Heart left ventricle (tissue), 16 donors: ENCODE measurements at regions not wholly inside any gene's neighbourhood (a gene's known extent, or its start where the extent isn't known, plus 50 kb on each side); places are given as distances from the start of the nearest gene placed in this dataset.
A peak's percentile ranks its signal among the peaks of the same experiment; 100 is the strongest.
"Not testable (repeated sequence)": the region's sequence is repeated elsewhere in the genome, so short reads cannot be mapped to it uniquely, and the experiment has no call there.

Source experiments
- ATAC-seq, 4 donors: fragments of 200-7000 bp; cut with Tn5 transposase; one replicate each; pipeline ENCODE4 v1.9.1; 2020 to 2022; ENCODE audit warnings: moderate library complexity in 4 of 4, mild to moderate bottlenecking in 3 of 4, moderate number of reproducible peaks in 1 of 4
- DNase-seq, 5 donors: peaks; one replicate each; pipeline ENCODE4 v3.0.0-alpha.2; 2020
- H3K27ac ChIP-seq, 12 donors: fragments of 200-600 bp; sonication (generic) in 4 of 12; one replicate each; pipeline versions ENCODE4 v1.5.0 to v1.8.0; 2016 to 2022; ENCODE audit warnings: mild to moderate bottlenecking in 2 of 12
- H3K27me3 ChIP-seq, 9 donors: fragments of 200-600 bp; sonication (generic) in 2 of 9; one replicate each; pipeline versions ENCODE4 v1.5.1 to v1.8.0; 2016 to 2022; ENCODE audit warnings: mild to moderate bottlenecking in 3 of 9
- H3K36me3 ChIP-seq, 9 donors: fragments of 200-600 bp; sonication (generic) in 2 of 9; one replicate each; pipeline versions ENCODE4 v1.5.0 to v1.8.0; 2018 to 2022; ENCODE audit warnings: mild to moderate bottlenecking in 2 of 9
- H3K4me1 ChIP-seq, 12 donors: fragments of 200-600 bp; sonication (generic) in 4 of 12; one replicate each; pipeline versions ENCODE4 v1.5.0 to v1.8.0; 2016 to 2022; ENCODE audit warnings: mild to moderate bottlenecking in 3 of 12
- H3K4me3 ChIP-seq, 12 donors: fragments of 200-600 bp; sonication (generic) in 4 of 12; one replicate each; pipeline versions ENCODE4 v1.5.0 to v1.8.0; 2017 to 2022; ENCODE audit warnings: mild to moderate bottlenecking in 9 of 12, moderate library complexity in 4 of 12
- H3K9me3 ChIP-seq, 12 donors: fragments of 200-600 bp; sonication (generic) in 4 of 12; one replicate each; pipeline versions ENCODE4 v1.5.0 to v1.8.0; 2016 to 2022; ENCODE audit warnings: mild to moderate bottlenecking in 1 of 12
- CTCF ChIP-seq, 12 donors: fragments of 200-600 bp; sonication (generic) in 4 of 12; IDR thresholded peaks; one replicate each; pipeline versions ENCODE4 v1.5.0 to v1.8.0; 2018 to 2022; ENCODE audit warnings: antibody characterized with exemption in 12 of 12, mild to moderate bottlenecking in 5 of 12
- POLR2A ChIP-seq, 2 donors: fragments of 450-650 bp; IDR thresholded peaks; one replicate each; pipeline ENCODE4 v1.6.1; 2017; ENCODE audit warnings: antibody characterized with exemption in 2 of 2, mild to moderate bottlenecking in 2 of 2, moderate library complexity in 2 of 2
- WGBS, 4 donors: extraction: QIAGEN DNeasy Blood & Tissue Kit in 2 of 4; methylation state at CpG; one replicate each; pipeline versions ENCODE4 v1.1.5 to v1.1.7; 2013 to 2018; 5-methylcytosine and 5-hydroxymethylcytosine counted together
- intact Hi-C, 10 donors: fragments of 100-400 bp; cut with DNase I; formaldehyde crosslinking; loops; one replicate each; pipeline versions ENCODE4 v1.11.1 to v1.14.2; 2022
- donor health status: ischemic (EF 13 %, LVEDD 7.1; RV severe dilation, severe dysfunction).
- donor health status: healthy with polysubstance abuse.
- donor health status: DM: no; HTN: yes; CAD: no.
- donor health status: DM: no; HTN: no; CAD: no.
- donor health status: ischemic (EF 25% LVEDD 6.9; RV normal size, moderate dysfunction).
- donor health status: ischemic (EF 25% LVEDD 5.7; RV mildly dilated, moderate dysfunction).
- donor health status: healthy.
- donor health status: DM: yes; HTN: yes; CAD: no.
- donor health status: ischemic (EF 35%, LVEDD 5.7; RV mildly dilated, moderate dysfunction).
- donor health status: nonischemic (EF 11% LVEDD 7.7; RV severe dilation, severe dysfunction).
- donor health status: DM: yes; HTN: yes; CAD: no.
- donor health status: PGD.
- donor health status: ischemic (EF 29% LVEDD 5.4; RV normal size, mild dysfunction).
- donor health status: nonischemic (EF 23%, LVEDD 6.1; RV moderate dilation, normal function).

- H3K36me3 ChIP-seq = no peaks in the 10 kb centered on the region
- H3K4me1 ChIP-seq = no peaks in the 10 kb centered on the region
- DNase-seq (no peak), ATAC-seq (no peak)
- 68 to 77% (median 73%) methylated on average over 2 of the region's 2 CpGs for WGBS, 4 donors
- H3K27me3 ChIP-seq = no peaks in the 10 kb centered on the region
- TF ChIP-seq POLR2A (IDR thresholded peaks at IDR 0.05) = no peak
- peaks cover 0 to 7% (median 0%) of the 10 kb centered on the region in 12 donors for H3K9me3 ChIP-seq
- H3K4me3 ChIP-seq = no peak overlapping the region
- no peak overlapping the region for H3K27ac ChIP-seq
- intact Hi-C loops = no loop called here
Measured at GRCh38 chr13:62473190-62473943, 1057.7 kb upstream of the PCDH20 start.

- Histone ChIP-seq H3K36me3 (no peaks in the 10 kb centered on the region), H3K4me1 (no peaks in the 10 kb centered on the region), H3K27me3 (no peaks in the 10 kb centered on the region), H3K4me3 (no peak overlapping the region), H3K9me3 (no peaks in the 10 kb centered on the region), H3K27ac (no peak overlapping the region)
- no peak for DNase-seq
- no peak for TF ChIP-seq POLR2A (IDR thresholded peaks at IDR 0.05)
- no peak for TF ChIP-seq CTCF (IDR thresholded peaks at IDR 0.05)
- no peak for ATAC-seq
- intact Hi-C loops = no loop called here
- WGBS, 4 donors = 87 to 93% (median 87%) methylated on average over 2 of the region's 2 CpGs
Measured at GRCh38 chr13:62453761-62454160, 1038.1 kb upstream of the PCDH20 start.

DNA sequence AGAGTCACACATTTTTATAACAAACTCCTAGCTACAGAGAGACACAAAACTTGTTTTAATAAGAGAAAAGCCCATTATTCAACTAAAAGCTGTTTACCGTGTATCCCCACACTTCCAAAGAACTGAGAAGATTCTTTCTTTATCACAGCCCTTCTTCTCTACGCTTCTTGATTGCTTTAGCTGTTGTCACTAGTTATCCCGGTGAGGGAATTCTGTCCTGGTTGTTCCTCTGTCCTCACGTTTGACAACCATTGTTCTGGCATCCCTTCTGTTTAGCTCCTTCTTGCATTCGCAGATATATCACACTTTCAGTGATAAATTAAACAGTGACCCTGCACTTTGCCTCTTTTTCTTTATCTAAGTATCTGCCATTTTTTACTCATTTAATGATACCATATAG lies 1035.1 kb upstream of the PCDH20 start:
- Histone ChIP-seq H3K36me3 (no peaks in the 10 kb centered on the region), H3K4me1 (no peaks in the 10 kb centered on the region), H3K27me3 (no peaks in the 10 kb centered on the region), H3K4me3 (no peak overlapping the region), H3K9me3 (no peaks in the 10 kb centered on the region), H3K27ac (no peak overlapping the region)
- ATAC-seq (no peak), DNase-seq (no peak)
- 34 to 45% (median 40%) methylated on average over 5 of the region's 5 CpGs for WGBS, 4 donors
- no peak for TF ChIP-seq CTCF (IDR thresholded peaks at IDR 0.05)
- no peak for TF ChIP-seq POLR2A (IDR thresholded peaks at IDR 0.05)
- intact Hi-C loops = no loop called here

- DNase-seq = peak in 1 of 5 donors; percentile 26
- H3K36me3 ChIP-seq, H3K4me1 ChIP-seq, H3K9me3 ChIP-seq, ATAC-seq, H3K4me3 ChIP-seq, H3K27me3 ChIP-seq, H3K27ac ChIP-seq, intact Hi-C loops: not testable (repeated sequence)
- 87 to 95% (median 94%) methylated on average over 14 to 39 of the region's 39 CpGs for WGBS, 4 donors
Measured at GRCh38 chr13:62447771-62448382, 1032.2 kb upstream of the PCDH20 start.

DNA sequence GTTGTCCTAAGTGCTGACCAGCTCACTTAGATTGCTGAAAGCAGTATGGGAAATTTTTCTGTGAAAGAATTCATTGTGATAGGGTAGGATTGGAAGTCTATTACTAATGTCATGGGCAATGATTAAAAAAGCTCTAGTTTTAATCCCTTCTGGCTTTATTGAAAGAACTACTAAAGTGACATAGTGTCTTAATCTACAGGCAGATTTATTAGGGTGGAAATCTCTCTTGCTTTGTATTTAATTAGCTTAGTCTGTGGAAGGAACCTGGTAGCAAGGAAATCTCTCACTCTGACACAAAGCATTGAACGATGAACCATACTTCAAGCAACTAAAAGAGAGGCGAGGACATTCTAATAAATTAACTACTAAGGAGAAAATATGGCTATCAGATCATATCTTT lies 1029.2 kb upstream of the PCDH20 start:
- no peaks in the 10 kb centered on the region for H3K4me1 ChIP-seq
- ATAC-seq (no peak), DNase-seq (no peak)
- no peak overlapping the region for H3K4me3 ChIP-seq
- no peaks in the 10 kb centered on the region for H3K9me3 ChIP-seq
- H3K27me3 ChIP-seq = no peaks in the 10 kb centered on the region
- TF ChIP-seq CTCF (IDR thresholded peaks at IDR 0.05) (no peak), POLR2A (IDR thresholded peaks at IDR 0.05) (no peak)
- no peak overlapping the region for H3K27ac ChIP-seq
- no peaks in the 10 kb centered on the region for H3K36me3 ChIP-seq
- WGBS, 4 donors = 77 to 86% (median 85%) methylated on average over 2 of the region's 2 CpGs
- intact Hi-C loops = no loop called here
